Choroid plexus epithelial cell (primary cell): ENCODE measurements at regions not wholly inside any gene's neighbourhood (a gene's known extent, or its start where the extent isn't known, plus 50 kb on each side); places are given as distances from the start of the nearest gene placed in this dataset.
"Not testable (repeated sequence)": the region's sequence is repeated elsewhere in the genome, so short reads cannot be mapped to it uniquely, and the experiment has no call there.

Source experiments
- DNase-seq: peaks from one replicate; pipeline ENCODE4 v3.0.0-alpha.2; 2010; ENCODE audit warnings: low read depth
- H3K4me3 ChIP-seq: 2 replicates; pipeline ENCODE4 v1.5.1; 2011; ENCODE audit warnings: low read depth, mild to moderate bottlenecking, control low read depth, low read length, moderate library complexity
- CTCF ChIP-seq: conservative IDR thresholded peaks from 2 replicates; pipeline ENCODE4 v1.5.1; 2011; ENCODE audit warnings: low read depth, mild to moderate bottlenecking, control low read depth, inconsistent platforms, low read length, moderate library complexity

GRCh38 chr15:39251413-39252133 is 329.3 kb upstream of the THBS1 start:
- no peak overlapping the region for H3K4me3 ChIP-seq
- no peak for TF ChIP-seq CTCF
- DNase-seq = no peak

GRCh38 chr15:39252134-39252470 is 328.8 kb upstream of the THBS1 start:
- no peak for TF ChIP-seq CTCF
- DNase-seq = no peak
- no peak overlapping the region for H3K4me3 ChIP-seq

GRCh38 chr15:39253552-39253951 is 327.3 kb upstream of the THBS1 start:
- DNase-seq = no peak
- no peak for TF ChIP-seq CTCF
- no peak overlapping the region for H3K4me3 ChIP-seq

GRCh38 chr15:39254181-39254580 is 326.7 kb upstream of the THBS1 start:
- no peak for DNase-seq
- H3K4me3 ChIP-seq = no peak overlapping the region
- no peak for TF ChIP-seq CTCF

- H3K4me3 ChIP-seq = no peak overlapping the region
- no peak for TF ChIP-seq CTCF
- no peak for DNase-seq
Measured at GRCh38 chr15:39255760-39256159, 325.1 kb upstream of the THBS1 start.

GRCh38 chr15:39260391-39260790 is 320.5 kb upstream of the THBS1 start:
- H3K4me3 ChIP-seq = no peak overlapping the region
- no peak for DNase-seq
- no peak for TF ChIP-seq CTCF

GRCh38 chr15:39260791-39261190 is 320.1 kb upstream of the THBS1 start:
- DNase-seq = no peak
- no peak for TF ChIP-seq CTCF

GRCh38 chr15:39261397-39262183 is 319.3 kb upstream of the THBS1 start:
- not testable (repeated sequence) for DNase-seq

More at GRCh38 chr15:39260791-39261190, 320.1 kb upstream of the THBS1 start:
- no peak overlapping the region for H3K4me3 ChIP-seq

GRCh38 chr15:39262995-39263772 is 317.7 kb upstream of the THBS1 start:
- DNase-seq, H3K4me3 ChIP-seq: not testable (repeated sequence)

More at GRCh38 chr15:39261397-39262183, 319.3 kb upstream of the THBS1 start:
- H3K4me3 ChIP-seq = not testable (repeated sequence)
